MM.1S (cell line): ENCODE measurements at regions not wholly inside any gene's neighbourhood (a gene's known extent, or its start where the extent isn't known, plus 50 kb on each side); places are given as distances from the start of the nearest gene placed in this dataset.
A peak's percentile ranks its signal among the peaks of the same experiment; 100 is the strongest.

Source experiments
- DNase-seq: peaks from one replicate; pipeline ENCODE4 v3.0.0-alpha.2; 2015
- H2AFZ ChIP-seq: fragments of 300-600 bp; sonication (generic); 2 replicates; pipeline ENCODE4 v1.6.0; 2016; ENCODE audit warnings: antibody characterized with exemption, low read length
- H3F3A ChIP-seq: fragments of 300-600 bp; sonication (generic); 2 replicates; pipeline ENCODE4 v1.6.1; 2016; ENCODE audit warnings: mild to moderate bottlenecking, antibody characterized with exemption, low read length, moderate library complexity, mixed read lengths; ENCODE audit not compliant: insufficient read depth
- H3K27ac ChIP-seq: fragments of 300-600 bp; sonication (generic); 2 replicates; pipeline ENCODE4 v1.5.1; 2016; ENCODE audit warnings: mild to moderate bottlenecking, low read length
- H3K27me3 ChIP-seq: fragments of 300-600 bp; sonication (generic); replicated peaks from 2 replicates; pipeline ENCODE4 v1.6.0; 2016; ENCODE audit warnings: low read length; ENCODE audit not compliant: insufficient read depth
- H3K36me3 ChIP-seq: fragments of 300-600 bp; sonication (generic); replicated peaks from 2 replicates; pipeline ENCODE4 v1.6.1; 2016; ENCODE audit warnings: mild to moderate bottlenecking, low read length, mixed read lengths; ENCODE audit not compliant: insufficient read depth
- H3K4me1 ChIP-seq: fragments of 300-600 bp; sonication (generic); 2 replicates; pipeline ENCODE4 v1.6.1; 2016; ENCODE audit warnings: low read length, mixed read lengths
- H3K4me2 ChIP-seq: fragments of 300-600 bp; sonication (generic); 2 replicates; pipeline ENCODE4 v1.6.0; 2016; ENCODE audit warnings: low read depth, low read length
- H3K4me3 ChIP-seq: fragments of 300-600 bp; sonication (generic); 2 replicates; pipeline ENCODE4 v1.5.1; 2016; ENCODE audit warnings: low read length, mixed read lengths
- H3K79me2 ChIP-seq: fragments of 300-600 bp; sonication (generic); 2 replicates; pipeline ENCODE4 v1.6.1; 2016; ENCODE audit warnings: mixed run types, low read length, mixed read lengths
- H3K9ac ChIP-seq: fragments of 300-600 bp; sonication (generic); 2 replicates; pipeline ENCODE4 v1.6.1; 2016; ENCODE audit warnings: low read length, mixed read lengths
- H3K9me2 ChIP-seq: fragments of 300-600 bp; sonication (generic); replicated peaks from 2 replicates; pipeline ENCODE4 v1.6.1; 2016; ENCODE audit warnings: mild to moderate bottlenecking, low read length, mixed read lengths; ENCODE audit not compliant: insufficient read depth
- H3K9me3 ChIP-seq: fragments of 300-600 bp; sonication (generic); replicated peaks from 2 replicates; pipeline ENCODE4 v1.6.1; 2016; ENCODE audit warnings: mild to moderate bottlenecking, low read length, mixed read lengths; ENCODE audit not compliant: insufficient read depth
- H4K20me1 ChIP-seq: fragments of 300-600 bp; sonication (generic); 2 replicates; pipeline ENCODE4 v1.6.1; 2016; ENCODE audit warnings: mild to moderate bottlenecking, low read length, moderate library complexity, mixed read lengths; ENCODE audit not compliant: insufficient read depth
- CTCF ChIP-seq: fragments of 300-600 bp; sonication (generic); IDR thresholded peaks from 2 replicates; pipeline ENCODE4 v1.5.1; 2016; ENCODE audit warnings: antibody characterized with exemption, low read length, mixed read lengths
- EZH2 ChIP-seq: fragments of 300-600 bp; sonication (generic); optimal IDR thresholded peaks from 2 replicates; pipeline ENCODE3; 2017; ENCODE audit warnings: low read depth, mild to moderate bottlenecking, antibody characterized with exemption, low read length, mixed read lengths
- EZH2phosphoT487 ChIP-seq: fragments of 300-600 bp; sonication (generic); IDR thresholded peaks from 2 replicates; pipeline ENCODE4 v1.6.1; 2018; ENCODE audit warnings: antibody characterized with exemption, low read length

- Histone ChIP-seq H3K4me3 (no peak overlapping the region), H3K79me2 (no peaks in the 10 kb centered on the region), H3K36me3 (no peaks in the 10 kb centered on the region), H3K9me3 (no peaks in the 10 kb centered on the region), H3K4me2 (no peak overlapping the region), H3F3A (no peaks in the 10 kb centered on the region), H4K20me1 (no peaks in the 10 kb centered on the region), H3K27me3 (no peaks in the 10 kb centered on the region), H3K27ac (no peak overlapping the region), H2AFZ (no peak overlapping the region), H3K9me2 (no peaks in the 10 kb centered on the region), H3K9ac (no peak overlapping the region), H3K4me1 (peaks cover 12% of the 10 kb centered on the region)
- TF ChIP-seq EZH2: no peak
- no peak for DNase-seq
Observed at GRCh38 chr3:31390466-31390865, 142.3 kb upstream of the STT3B start.

- H3K9me2 ChIP-seq: no peaks in the 10 kb centered on the region
- H3K27ac ChIP-seq: no peak overlapping the region
- H3K27me3 ChIP-seq: no peaks in the 10 kb centered on the region
- no peaks in the 10 kb centered on the region for H4K20me1 ChIP-seq
- no peak for DNase-seq
- H3K9ac ChIP-seq: no peak overlapping the region
- H3K9me3 ChIP-seq: no peaks in the 10 kb centered on the region
- H3K79me2 ChIP-seq: no peaks in the 10 kb centered on the region
- peaks cover 12% of the 10 kb centered on the region for H3K4me1 ChIP-seq
- no peaks in the 10 kb centered on the region for H3K36me3 ChIP-seq
- H3K4me2 ChIP-seq: no peak overlapping the region
- no peak overlapping the region for H3K4me3 ChIP-seq
- H2AFZ ChIP-seq: no peak overlapping the region
- no peaks in the 10 kb centered on the region for H3F3A ChIP-seq
- no peak for TF ChIP-seq CTCF
Observed at GRCh38 chr3:31391150-31391549, 141.6 kb upstream of the STT3B start.

GRCh38 chr3:31392568-31392967 is 140.2 kb upstream of the STT3B start:
- TF ChIP-seq EZH2 (no peak), EZH2phosphoT487 (no peak), CTCF (no peak)
- Histone ChIP-seq H3K9me2 (no peaks in the 10 kb centered on the region), H3K4me1 (peaks cover 12% of the 10 kb centered on the region), H4K20me1 (no peaks in the 10 kb centered on the region), H3K79me2 (no peaks in the 10 kb centered on the region), H3K9me3 (no peaks in the 10 kb centered on the region), H3K36me3 (no peaks in the 10 kb centered on the region), H3K4me3 (no peak overlapping the region), H3K4me2 (no peak overlapping the region), H3F3A (no peaks in the 10 kb centered on the region), H3K27ac (peak overlapping the region; percentile 17; the same call in 1 of the 2 replicates), H2AFZ (no peak overlapping the region), H3K9ac (no peak overlapping the region), H3K27me3 (no peaks in the 10 kb centered on the region)
- no peak for DNase-seq

- no peak for DNase-seq
- Histone ChIP-seq H3K79me2 (no peaks in the 10 kb centered on the region), H3K36me3 (no peaks in the 10 kb centered on the region), H3K4me1 (no peaks in the 10 kb centered on the region), H3K27ac (no peak overlapping the region), H3K9ac (no peak overlapping the region), H3K4me2 (no peak overlapping the region), H3K27me3 (no peaks in the 10 kb centered on the region), H4K20me1 (no peaks in the 10 kb centered on the region), H3K4me3 (no peak overlapping the region), H3F3A (no peaks in the 10 kb centered on the region), H2AFZ (no peak overlapping the region), H3K9me3 (no peaks in the 10 kb centered on the region), H3K9me2 (no peaks in the 10 kb centered on the region)
- TF ChIP-seq EZH2: no peak
- no peak for TF ChIP-seq CTCF
- no peak for TF ChIP-seq EZH2phosphoT487
Observed at GRCh38 chr3:31399271-31399670, 133.5 kb upstream of the STT3B start.
